ENCODE measurements at regions not wholly inside any gene's neighbourhood (a gene's known extent, or its start where the extent isn't known, plus 50 kb on each side); places are given as distances from the start of the nearest gene placed in this dataset.
"Not testable (repeated sequence)": the region's sequence is repeated elsewhere in the genome, so short reads cannot be mapped to it uniquely, and the experiment has no call there.

DNA sequence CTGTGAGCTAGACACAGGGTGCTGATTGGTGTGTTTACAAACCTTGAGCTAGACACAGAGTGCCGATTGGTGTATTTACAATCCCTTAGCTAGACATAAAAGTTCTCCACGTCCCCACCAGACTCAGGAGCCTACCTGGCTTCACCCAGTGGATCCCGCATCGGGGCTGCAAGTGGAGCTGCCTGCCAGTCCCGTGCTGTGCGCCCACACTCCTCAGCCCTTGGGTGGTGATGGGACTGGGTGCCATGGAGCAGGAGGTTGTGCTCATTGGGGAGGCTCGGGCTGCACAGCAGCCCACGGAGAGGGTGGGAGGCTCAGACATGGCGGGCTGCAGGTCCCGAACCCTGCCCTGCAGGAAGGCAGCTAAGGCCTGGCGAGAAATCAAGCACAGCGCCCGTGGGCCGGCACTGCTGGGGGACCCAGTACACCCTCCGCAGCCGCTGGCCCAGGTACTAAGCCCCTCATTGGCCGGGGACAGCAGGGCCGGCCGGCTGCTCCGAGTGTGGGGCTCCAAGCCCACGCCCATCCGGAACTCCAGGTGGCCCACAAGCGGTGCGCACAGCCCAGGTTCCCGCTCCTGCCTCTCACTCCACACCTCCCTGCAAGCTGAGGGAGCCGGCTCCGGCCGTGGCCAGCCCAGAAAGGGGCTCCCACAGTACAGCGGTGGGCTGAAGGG lies 158.6 kb downstream of the SPIN4 start:
- not testable (repeated sequence) for H3K9me3 ChIP-seq, DNase-seq
- WGBS, 3 donors, result 87 to 90% (median 90%) methylated on average over 26 to 29 of the region's 29 CpGs

DNA sequence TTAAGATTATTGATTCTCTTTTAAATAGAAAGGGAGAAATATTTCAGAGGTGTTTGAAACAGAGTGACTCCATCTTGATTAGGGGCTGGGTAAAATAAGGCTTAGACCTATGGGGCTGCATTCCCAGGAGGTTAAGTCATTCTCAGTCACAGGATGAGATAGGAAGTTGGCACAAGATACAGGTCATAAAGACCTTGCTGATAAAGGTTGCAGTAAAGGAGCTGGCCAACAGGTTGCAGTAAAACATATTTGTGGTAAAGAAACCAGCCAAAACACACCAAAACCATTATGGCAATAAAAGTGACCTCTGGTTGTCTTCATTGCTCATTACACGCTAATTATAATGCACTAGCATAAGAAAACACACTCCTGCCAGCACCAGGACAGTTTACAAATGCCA lies 165.0 kb downstream of the SPIN4 start:
- no peaks in the 10 kb centered on the region for H3K36me3 ChIP-seq
- H3K4me3 ChIP-seq, result no peak overlapping the region
- no peaks in the 10 kb centered on the region for H3K4me1 ChIP-seq (ENCODE audit: insufficient read depth)
- no peaks in the 10 kb centered on the region for H3K27me3 ChIP-seq
- no peak overlapping the region for H3K27ac ChIP-seq
- no peaks in the 10 kb centered on the region for H3K9me3 ChIP-seq
- TF ChIP-seq, protein P1, sequence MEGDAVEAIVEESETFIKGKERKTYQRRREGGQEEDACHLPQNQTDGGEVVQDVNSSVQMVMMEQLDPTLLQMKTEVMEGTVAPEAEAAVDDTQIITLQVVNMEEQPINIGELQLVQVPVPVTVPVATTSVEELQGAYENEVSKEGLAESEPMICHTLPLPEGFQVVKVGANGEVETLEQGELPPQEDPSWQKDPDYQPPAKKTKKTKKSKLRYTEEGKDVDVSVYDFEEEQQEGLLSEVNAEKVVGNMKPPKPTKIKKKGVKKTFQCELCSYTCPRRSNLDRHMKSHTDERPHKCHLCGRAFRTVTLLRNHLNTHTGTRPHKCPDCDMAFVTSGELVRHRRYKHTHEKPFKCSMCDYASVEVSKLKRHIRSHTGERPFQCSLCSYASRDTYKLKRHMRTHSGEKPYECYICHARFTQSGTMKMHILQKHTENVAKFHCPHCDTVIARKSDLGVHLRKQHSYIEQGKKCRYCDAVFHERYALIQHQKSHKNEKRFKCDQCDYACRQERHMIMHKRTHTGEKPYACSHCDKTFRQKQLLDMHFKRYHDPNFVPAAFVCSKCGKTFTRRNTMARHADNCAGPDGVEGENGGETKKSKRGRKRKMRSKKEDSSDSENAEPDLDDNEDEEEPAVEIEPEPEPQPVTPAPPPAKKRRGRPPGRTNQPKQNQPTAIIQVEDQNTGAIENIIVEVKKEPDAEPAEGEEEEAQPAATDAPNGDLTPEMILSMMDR (IDR thresholded peaks at IDR 0.05), result no peak
- no peak for TF ChIP-seq EP300 (IDR thresholded peaks at IDR 0.05)
- TF ChIP-seq POLR2A (IDR thresholded peaks at IDR 0.05), result no peak
- intact Hi-C loops (cut with DNase I), result no loop called here
- 24 to 59% (median 47%) methylated on average over 1 of the region's 1 CpG for WGBS, 3 donors
- no peak for DNase-seq

More for the DNA sequence above, 158.6 kb downstream of the SPIN4 start:
- H3K36me3 ChIP-seq; H3K4me1 ChIP-seq (ENCODE audit: insufficient read depth); intact Hi-C loops (cut with DNase I); H3K27ac ChIP-seq; H3K4me3 ChIP-seq; H3K27me3 ChIP-seq: not testable (repeated sequence)

DNA sequence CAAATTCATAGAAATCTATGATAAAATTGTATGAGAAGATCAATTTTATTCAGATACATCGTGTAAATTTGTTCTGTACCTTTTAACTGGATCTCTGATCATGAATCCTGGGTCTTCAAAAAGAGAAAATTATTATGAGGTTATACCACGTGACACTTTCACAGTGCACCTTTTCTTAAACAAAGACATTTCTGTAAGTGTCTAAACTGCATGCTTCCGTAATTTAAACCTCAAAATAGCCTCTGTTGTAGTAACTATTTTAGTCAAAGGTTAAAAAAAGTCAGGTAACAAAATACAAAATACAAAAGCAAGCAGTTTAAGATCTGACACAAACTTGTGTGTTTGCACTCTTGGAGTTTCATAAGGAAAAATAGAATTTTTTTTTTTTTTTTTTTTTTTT lies 171.3 kb downstream of the SPIN4 start:
- H3K27ac ChIP-seq; intact Hi-C loops (cut with DNase I); H3K4me1 ChIP-seq (ENCODE audit: insufficient read depth); H3K9me3 ChIP-seq; DNase-seq; H3K36me3 ChIP-seq; H3K4me3 ChIP-seq; H3K27me3 ChIP-seq: not testable (repeated sequence)
- no CpG with 5 or more reads among the region's 3 CpGs for WGBS, 3 donors

DNA sequence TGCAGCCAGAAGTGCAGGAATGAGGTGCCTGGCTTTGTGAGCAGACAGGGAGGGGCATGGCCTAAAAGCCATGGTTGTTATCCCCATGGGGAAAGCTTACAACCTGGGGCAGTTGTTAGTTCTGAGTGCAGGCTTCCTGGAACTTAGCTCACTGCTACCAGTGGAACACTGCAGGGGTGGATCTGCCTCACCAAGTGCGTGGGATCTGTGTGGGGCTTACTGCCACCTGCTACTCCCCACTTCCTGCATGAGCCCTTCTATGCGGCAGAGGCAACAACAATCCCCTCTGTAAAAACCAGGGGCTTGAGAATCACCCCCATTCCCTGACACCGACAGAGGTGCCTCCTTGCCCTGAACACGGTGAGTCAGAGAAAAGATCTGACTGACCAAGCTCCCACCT lies 174.6 kb downstream of the SPIN4 start:
- H3K27ac ChIP-seq; H3K9me3 ChIP-seq; H3K36me3 ChIP-seq; H3K27me3 ChIP-seq; intact Hi-C loops (cut with DNase I); DNase-seq; H3K4me1 ChIP-seq (ENCODE audit: insufficient read depth); H3K4me3 ChIP-seq: not testable (repeated sequence)
- no CpG with 5 or more reads among the region's 4 CpGs for WGBS, 3 donors

DNA sequence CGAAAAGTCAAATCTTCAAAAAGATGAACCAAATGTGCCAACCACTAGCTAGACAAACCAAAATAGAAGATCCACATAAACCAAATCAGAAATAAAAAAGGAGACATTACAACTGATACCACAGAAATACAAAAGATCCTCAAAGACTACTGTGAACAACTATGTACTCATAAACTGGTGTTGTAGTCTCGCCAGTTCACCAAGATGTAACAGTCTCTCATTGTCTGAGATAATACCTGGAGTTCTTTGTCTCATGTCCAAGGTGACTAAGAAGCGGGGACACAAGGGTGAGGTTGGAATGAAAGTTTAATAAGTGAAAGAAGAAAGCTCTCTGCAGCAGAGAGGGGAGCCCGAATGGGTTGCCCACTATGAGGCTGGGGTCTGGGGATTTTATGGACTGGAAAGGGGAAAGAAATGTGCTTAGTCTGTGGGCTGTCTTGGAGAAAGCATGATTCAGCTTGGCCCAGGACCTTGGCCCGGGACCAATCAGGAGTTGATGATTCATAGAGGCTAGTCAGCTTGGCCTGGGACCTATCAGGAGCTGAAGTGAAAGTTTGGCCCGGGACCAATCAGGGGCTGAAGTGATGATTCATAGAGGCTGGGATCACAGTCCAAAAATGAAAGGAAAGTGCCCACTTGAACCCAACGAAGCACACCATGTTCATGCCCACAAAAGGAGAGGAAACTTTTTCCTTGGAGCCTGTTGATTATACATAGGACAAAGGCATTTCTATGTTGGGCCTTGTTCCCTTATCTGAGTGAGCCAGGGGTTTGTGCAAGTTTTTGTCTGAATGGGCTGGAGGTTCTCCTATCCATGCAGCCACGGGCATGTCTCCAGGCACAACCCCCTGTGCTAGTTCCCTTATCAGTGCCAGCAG lies 177.1 kb downstream of the SPIN4 start:
- H3K36me3 ChIP-seq; DNase-seq; H3K9me3 ChIP-seq; H3K4me1 ChIP-seq (ENCODE audit: insufficient read depth); intact Hi-C loops (cut with DNase I); H3K27ac ChIP-seq; H3K27me3 ChIP-seq; H3K4me3 ChIP-seq: not testable (repeated sequence)
- WGBS, 3 donors, result no CpG with 5 or more reads among the region's 8 CpGs

DNA sequence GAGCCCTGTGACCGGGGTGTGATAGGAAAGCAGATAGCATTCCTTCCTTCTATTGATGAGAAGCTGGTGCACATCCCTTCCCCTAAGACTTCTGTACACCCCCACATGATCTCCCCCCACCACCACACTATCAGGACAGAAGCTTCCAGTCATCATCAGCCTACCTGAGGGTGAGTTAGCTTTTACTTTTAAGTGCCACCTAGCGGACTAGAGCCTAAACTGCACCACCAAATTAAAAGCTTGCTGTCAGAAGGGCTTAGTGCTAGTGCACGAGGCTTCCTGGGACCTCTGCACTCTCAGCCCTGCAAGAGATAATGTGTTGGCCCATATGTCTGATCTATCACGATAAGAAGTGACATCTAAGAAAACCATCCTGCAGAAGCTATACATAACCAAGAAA lies 181.7 kb downstream of the SPIN4 start:
- WGBS, 3 donors, result no CpG with 5 or more reads among the region's 4 CpGs
- H3K4me1 ChIP-seq (ENCODE audit: insufficient read depth); H3K9me3 ChIP-seq; intact Hi-C loops (cut with DNase I); H3K36me3 ChIP-seq; H3K4me3 ChIP-seq; DNase-seq; H3K27ac ChIP-seq; H3K27me3 ChIP-seq: not testable (repeated sequence)

DNA sequence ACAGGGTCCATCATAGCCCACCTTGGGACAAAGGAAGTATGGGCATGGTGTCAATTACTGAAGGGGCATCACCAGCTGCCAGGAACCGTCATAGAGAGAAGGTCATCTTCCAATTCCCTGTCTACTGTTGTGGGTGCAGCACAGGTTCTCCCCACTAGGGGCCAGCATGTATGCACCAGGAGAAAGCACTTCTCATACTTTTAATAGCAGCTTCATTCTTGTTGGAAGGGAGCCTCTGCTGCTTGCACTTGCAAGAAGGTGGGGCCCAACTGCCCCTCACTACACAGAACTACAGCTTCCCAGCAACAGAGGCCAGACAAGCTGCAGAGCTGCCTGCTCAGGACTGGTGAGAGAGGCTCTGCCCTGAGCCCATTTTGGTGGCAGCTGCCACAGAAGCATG lies 182.2 kb downstream of the SPIN4 start:
- DNase-seq; H3K27ac ChIP-seq; H3K4me1 ChIP-seq (ENCODE audit: insufficient read depth); H3K36me3 ChIP-seq; H3K27me3 ChIP-seq; H3K9me3 ChIP-seq; H3K4me3 ChIP-seq; intact Hi-C loops (cut with DNase I): not testable (repeated sequence)
- WGBS, 3 donors, result no CpG with 5 or more reads among the region's 1 CpG

DNA sequence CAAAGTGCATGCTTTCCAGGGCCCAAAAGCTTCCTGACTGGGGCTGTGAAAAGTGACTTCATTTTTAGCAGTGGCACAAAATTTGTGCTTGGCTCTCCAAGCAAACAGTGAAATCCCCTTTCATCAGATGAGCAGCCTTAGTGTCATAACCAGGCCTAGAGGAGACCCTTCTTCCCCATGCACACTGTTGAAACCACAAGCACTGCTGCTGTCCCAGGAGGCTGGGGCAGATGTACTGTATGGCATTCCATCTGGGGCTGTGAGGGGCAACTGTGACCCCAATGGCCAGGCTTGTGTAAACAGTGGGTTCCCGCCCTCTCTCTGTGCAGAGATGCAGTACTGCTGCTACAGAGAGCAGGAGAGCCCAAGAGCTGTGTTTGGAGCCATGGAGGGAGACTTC lies 184.1 kb downstream of the SPIN4 start:
- H3K27ac ChIP-seq; H3K27me3 ChIP-seq; H3K36me3 ChIP-seq; H3K4me1 ChIP-seq (ENCODE audit: insufficient read depth); DNase-seq; intact Hi-C loops (cut with DNase I); H3K4me3 ChIP-seq; H3K9me3 ChIP-seq: not testable (repeated sequence)
- whole genome bisulfite sequencing, 3 donors, result no CpG with 5 or more reads among the region's 1 CpG

DNA sequence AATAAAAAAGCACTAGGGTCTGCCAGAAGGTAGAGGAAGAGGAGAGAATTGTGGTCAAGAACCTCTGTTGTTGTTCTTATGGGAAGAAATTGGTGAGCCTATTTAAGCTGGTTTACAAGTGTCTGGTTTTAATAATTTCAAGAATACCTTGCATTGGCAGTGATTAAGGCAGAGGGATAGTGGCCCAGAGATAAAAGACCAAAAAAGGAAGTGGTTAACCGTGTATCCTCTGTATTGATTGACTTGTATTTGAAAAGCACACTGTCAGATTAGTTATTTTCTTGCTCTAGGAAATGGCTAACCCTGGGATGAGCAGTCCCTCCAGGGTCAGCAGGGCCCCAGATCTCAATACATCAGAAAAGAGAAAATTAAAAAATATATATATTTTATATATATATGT lies 190.1 kb downstream of the SPIN4 start:
- H3K27me3 ChIP-seq; H3K4me3 ChIP-seq; H3K36me3 ChIP-seq; H3K4me1 ChIP-seq (ENCODE audit: insufficient read depth); H3K27ac ChIP-seq; intact Hi-C loops (cut with DNase I); H3K9me3 ChIP-seq; DNase-seq: not testable (repeated sequence)
- WGBS, 3 donors, result no CpG with 5 or more reads among the region's 1 CpG

DNA sequence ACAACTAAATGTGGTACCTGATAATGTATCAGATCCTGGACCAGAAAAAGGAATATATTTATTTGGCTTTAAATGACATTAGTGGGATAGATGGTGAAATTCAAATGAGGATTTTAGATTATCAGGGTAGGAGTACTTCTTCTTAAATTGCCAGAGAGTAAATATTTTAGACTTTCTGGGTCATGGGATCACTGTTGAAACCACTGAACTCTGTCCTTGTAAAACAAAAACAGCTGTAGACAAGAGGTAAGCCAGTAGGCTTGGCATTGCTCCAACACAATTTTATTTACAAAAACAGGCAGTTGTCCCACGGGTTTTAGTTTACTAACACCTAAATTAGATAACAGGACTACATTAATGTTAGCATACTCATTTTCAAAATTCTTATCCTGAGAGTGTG lies 190.8 kb downstream of the SPIN4 start:
- DNase-seq; H3K9me3 ChIP-seq; intact Hi-C loops (cut with DNase I); H3K27ac ChIP-seq; H3K4me1 ChIP-seq (ENCODE audit: insufficient read depth); H3K4me3 ChIP-seq; H3K27me3 ChIP-seq; H3K36me3 ChIP-seq: not testable (repeated sequence)
- no CpG with 5 or more reads among the region's 1 CpG for WGBS, 3 donors

DNA sequence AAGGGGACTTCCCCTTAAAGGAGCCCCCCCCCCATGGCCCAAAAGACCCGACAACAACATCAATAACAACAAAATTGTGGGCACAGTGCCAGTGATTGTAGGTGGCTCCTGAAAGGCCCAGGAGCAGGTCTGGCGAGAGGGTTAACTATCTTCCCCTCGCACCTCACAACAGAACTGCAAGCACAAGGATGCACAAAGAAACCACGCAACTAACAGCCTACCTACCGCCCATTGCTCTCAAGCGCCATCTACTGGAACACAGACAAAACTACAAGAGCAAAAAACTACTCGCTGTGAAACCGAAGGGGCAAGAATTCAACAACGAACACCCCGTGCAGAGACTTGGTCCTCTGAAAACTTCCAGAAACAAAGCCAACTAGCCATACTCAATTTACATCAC lies 205.6 kb downstream of the SPIN4 start:
- H3K9me3 ChIP-seq; H3K27me3 ChIP-seq; intact Hi-C loops (cut with DNase I); H3K4me1 ChIP-seq (ENCODE audit: insufficient read depth); H3K36me3 ChIP-seq; H3K27ac ChIP-seq; DNase-seq; H3K4me3 ChIP-seq: not testable (repeated sequence)
- no CpG with 5 or more reads among the region's 10 CpGs for WGBS, 3 donors
